Suprapubic skin (tissue), 4 donors: ENCODE measurements at regions not wholly inside any gene's neighbourhood (a gene's known extent, or its start where the extent isn't known, plus 50 kb on each side); places are given as distances from the start of the nearest gene placed in this dataset.

Experiments used
- DNase-seq, 2 donors: peaks; one replicate each; pipeline ENCODE4 v3.0.0-alpha.2; 2019; ENCODE audit warnings: low spot score in 2 of 2
- H3K27ac ChIP-seq: fragments of 200-600 bp; sonication (generic); one replicate; pipeline ENCODE4 v1.5.1; 2019
- H3K27me3 ChIP-seq: fragments of 200-600 bp; sonication (generic); one replicate; pipeline ENCODE4 v1.5.1; 2019
- H3K36me3 ChIP-seq: fragments of 200-600 bp; sonication (generic); one replicate; pipeline ENCODE4 v1.5.1; 2019
- H3K4me1 ChIP-seq: fragments of 200-600 bp; sonication (generic); one replicate; pipeline ENCODE4 v1.5.1; 2019
- H3K4me3 ChIP-seq: fragments of 200-600 bp; sonication (generic); one replicate; pipeline ENCODE4 v1.5.1; 2019; ENCODE audit warnings: mild to moderate bottlenecking
- H3K9me3 ChIP-seq: fragments of 200-600 bp; sonication (generic); one replicate; pipeline ENCODE4 v1.5.1; 2019
- CTCF ChIP-seq, 2 donors: fragments of 200-600 bp in 1 of 2; fragments of 450-650 bp in 1 of 2; sonication (generic) in 1 of 2; IDR thresholded peaks; one replicate each; pipeline ENCODE4 v1.5.1; 2016 to 2019; ENCODE audit warnings: antibody characterized with exemption in 2 of 2, mild to moderate bottlenecking in 1 of 2, moderate library complexity in 1 of 2
- EP300 ChIP-seq: sonication (generic); formaldehyde crosslinking; IDR thresholded peaks from one replicate; pipeline ENCODE4 v1.6.1; 2017; ENCODE audit warnings: antibody characterized with exemption
- POLR2A ChIP-seq, 2 donors: fragments of 450-650 bp; IDR thresholded peaks; one replicate each; pipeline ENCODE4 v1.6.1; 2017; ENCODE audit warnings: antibody characterized with exemption in 2 of 2, mild to moderate bottlenecking in 2 of 2, moderate library complexity in 2 of 2
- POLR2AphosphoS5 ChIP-seq, 3 donors: sonication (generic); formaldehyde crosslinking; IDR thresholded peaks; one replicate each; pipeline ENCODE4 v1.6.1; 2017; ENCODE audit warnings: antibody characterized with exemption in 3 of 3
- WGBS: methylation state at CpG from one replicate; pipeline ENCODE4 v1.1.5; 2018; 5-methylcytosine and 5-hydroxymethylcytosine counted together

- no peaks in the 10 kb centered on the region for H3K4me1 ChIP-seq
- no peak for TF ChIP-seq POLR2A (IDR thresholded peaks at IDR 0.05)
- no peak for TF ChIP-seq POLR2AphosphoS5 (IDR thresholded peaks at IDR 0.05)
- no peak for TF ChIP-seq CTCF (IDR thresholded peaks at IDR 0.05)
- no peak for TF ChIP-seq EP300
- no peaks in the 10 kb centered on the region for H3K36me3 ChIP-seq
- H3K4me3 ChIP-seq, result no peak overlapping the region
- no peak overlapping the region for H3K27ac ChIP-seq
- 53% methylated on average over 2 of the region's 2 CpGs for WGBS
- H3K9me3 ChIP-seq, result no peaks in the 10 kb centered on the region
- H3K27me3 ChIP-seq, result no peaks in the 10 kb centered on the region
- DNase-seq, result no peak
These were observed 84.2 kb upstream of the IL12A start for GRCh38 chr3:159904455-159904854.

- H3K36me3 ChIP-seq, result no peaks in the 10 kb centered on the region
- no peak overlapping the region for H3K27ac ChIP-seq
- WGBS, result 72% methylated on average over 2 of the region's 2 CpGs
- no peak for DNase-seq
- no peaks in the 10 kb centered on the region for H3K27me3 ChIP-seq
- H3K4me3 ChIP-seq, result no peak overlapping the region
- H3K4me1 ChIP-seq, result no peaks in the 10 kb centered on the region
- no peaks in the 10 kb centered on the region for H3K9me3 ChIP-seq
- TF ChIP-seq POLR2A (IDR thresholded peaks at IDR 0.05) (no peak), EP300 (no peak), CTCF (IDR thresholded peaks at IDR 0.05) (no peak), POLR2AphosphoS5 (IDR thresholded peaks at IDR 0.05) (no peak)
These were observed 83.7 kb upstream of the IL12A start for GRCh38 chr3:159904911-159905310.

GRCh38 chr3:159907828-159908227 lies 80.8 kb upstream of the IL12A start:
- Histone ChIP-seq H3K27me3 (no peaks in the 10 kb centered on the region), H3K36me3 (no peaks in the 10 kb centered on the region), H3K9me3 (no peaks in the 10 kb centered on the region), H3K4me3 (no peak overlapping the region), H3K27ac (no peak overlapping the region), H3K4me1 (no peaks in the 10 kb centered on the region)
- 83% methylated on average over 1 of the region's 1 CpG for WGBS
- no peak for DNase-seq
- no peak for TF ChIP-seq EP300
- TF ChIP-seq POLR2A (IDR thresholded peaks at IDR 0.05), result no peak
- no peak for TF ChIP-seq CTCF (IDR thresholded peaks at IDR 0.05)
- no peak for TF ChIP-seq POLR2AphosphoS5 (IDR thresholded peaks at IDR 0.05)

GRCh38 chr3:159910991-159911663 lies 77.5 kb upstream of the IL12A start:
- H3K27me3 ChIP-seq, result no peaks in the 10 kb centered on the region
- no peak for DNase-seq
- H3K4me1 ChIP-seq, result no peaks in the 10 kb centered on the region
- H3K9me3 ChIP-seq, result no peaks in the 10 kb centered on the region
- H3K27ac ChIP-seq, result no peak overlapping the region
- peak overlapping the region; percentile 22 for H3K4me3 ChIP-seq
- 56% methylated on average over 7 of the region's 7 CpGs for WGBS
- TF ChIP-seq CTCF (IDR thresholded peaks at IDR 0.05), result no peak
- TF ChIP-seq EP300, result no peak
- no peak for TF ChIP-seq POLR2A (IDR thresholded peaks at IDR 0.05)
- no peak for TF ChIP-seq POLR2AphosphoS5 (IDR thresholded peaks at IDR 0.05)
- H3K36me3 ChIP-seq, result no peaks in the 10 kb centered on the region

GRCh38 chr3:159911664-159912037 lies 77.0 kb upstream of the IL12A start:
- DNase-seq, result no peak

More at GRCh38 chr3:159911664-159912037, 77.0 kb upstream of the IL12A start:
- TF ChIP-seq CTCF (IDR thresholded peaks at IDR 0.05), result no peak
- TF ChIP-seq EP300, result no peak
- no peak for TF ChIP-seq POLR2A (IDR thresholded peaks at IDR 0.05)
- TF ChIP-seq POLR2AphosphoS5 (IDR thresholded peaks at IDR 0.05), result no peak
- Histone ChIP-seq H3K27me3 (no peaks in the 10 kb centered on the region), H3K9me3 (no peaks in the 10 kb centered on the region), H3K4me3 (no peak overlapping the region), H3K27ac (no peak overlapping the region), H3K36me3 (no peaks in the 10 kb centered on the region), H3K4me1 (no peaks in the 10 kb centered on the region)
- WGBS, result 94% methylated on average over 2 of the region's 2 CpGs
